Endothelial cell of umbilical vein (primary cell): ENCODE measurements at regions not wholly inside any gene's neighbourhood (a gene's known extent, or its start where the extent isn't known, plus 50 kb on each side); places are given as distances from the start of the nearest gene placed in this dataset.

Experiments
- BruUV-seq: library from RNA; stranded (reverse); fragments of 400-500 nt; replicated peaks from 2 replicates; lab custom pipeline; 2021; lab: Mats Ljungman, UMichigan
- CTCF ChIA-PET: fragments of 300-600, 350-600 bp; sonication (Branson Sonifier 250); formaldehyde crosslinking; loops from one replicate; lab custom pipeline; 2021; ENCODE audit warnings: antibody characterized with exemption, inconsistent platforms; lab: Charles Lee
- POLR2A ChIA-PET: fragments of 300-600, 350-600 bp; sonication (Branson Sonifier 250); formaldehyde crosslinking; loops from one replicate; lab custom pipeline; 2021; ENCODE audit warnings: antibody characterized with exemption, inconsistent platforms; lab: Charles Lee
- DNase-seq: peaks from one replicate; pipeline ENCODE4 v3.0.0-alpha.2; 2011; ENCODE audit warnings: low read depth, low spot score
- FAIRE-seq: peaks from 2 replicates; lab custom pipeline; 2011; peaks lifted over from hg19 to GRCh38; lab: Jason Lieb, UNC
- H2AFZ ChIP-seq: 2 replicates; pipeline ENCODE4 v1.6.0; 2012; ENCODE audit warnings: low read depth, low read length, control low read depth, inconsistent platforms
- H3K27ac ChIP-seq: 2 replicates; pipeline ENCODE4 v1.5.1; 2011; ENCODE audit warnings: low read depth, mild to moderate bottlenecking, control low read depth, low read length, moderate library complexity; ENCODE audit not compliant: insufficient read depth
- H3K27me3 ChIP-seq, 2 experiments: 2 replicates each; pipeline versions ENCODE4 v1.6.0 to v1.6.1; 2011; ENCODE audit warnings: low read length in 2 of 2, mixed read lengths in 1 of 2; ENCODE audit not compliant: control insufficient read depth in 2 of 2, insufficient read depth in 2 of 2
- H3K36me3 ChIP-seq, 2 experiments: 2 replicates in 1 of 2; 3 replicates in 1 of 2; pipeline ENCODE4 v1.5.1; 2011; ENCODE audit warnings: low read length in 2 of 2, mild to moderate bottlenecking in 1 of 2, moderate library complexity in 1 of 2; ENCODE audit not compliant: control insufficient read depth in 2 of 2, insufficient read depth in 2 of 2; ENCODE audit errors: extremely low read depth in 1 of 2
- H3K4me1 ChIP-seq: 3 replicates; pipeline ENCODE4 v1.5.1; 2011; ENCODE audit warnings: mild to moderate bottlenecking, low read length; ENCODE audit not compliant: control insufficient read depth, insufficient read depth; ENCODE audit errors: extremely low read depth
- H3K4me2 ChIP-seq: 2 replicates; pipeline ENCODE4 v1.6.1; 2011; ENCODE audit warnings: low read length, control low read depth, mixed read lengths; ENCODE audit not compliant: insufficient read depth
- H3K4me3 ChIP-seq, 3 experiments: fragments of 200-600 bp in 1 of 3; sonication (generic), shearing (Covaris generic) in 1 of 3; replicated peaks in 1 of 3; 2 replicates each; pipeline ENCODE4 v1.5.1; 2011 to 2016; ENCODE audit warnings: control low read depth in 3 of 3, low read length in 3 of 3, mild to moderate bottlenecking in 2 of 3, inconsistent platforms in 1 of 3, low read depth in 1 of 3, moderate library complexity in 1 of 3; ENCODE audit not compliant: insufficient read depth in 1 of 3
- H3K79me2 ChIP-seq: 2 replicates; pipeline ENCODE4 v1.6.0; 2012; ENCODE audit warnings: low read length, inconsistent platforms; ENCODE audit not compliant: control insufficient read depth, insufficient read depth
- H3K9ac ChIP-seq: replicated peaks from 2 replicates; pipeline ENCODE3; 2011; ENCODE audit warnings: low read length, control low read depth; ENCODE audit not compliant: insufficient read depth; ENCODE audit errors: extremely low read depth
- H3K9me1 ChIP-seq: replicated peaks from 3 replicates; pipeline ENCODE4 v1.6.0; 2011; ENCODE audit warnings: mild to moderate bottlenecking, low read length; ENCODE audit not compliant: control insufficient read depth, insufficient read depth; ENCODE audit errors: extremely low read depth
- H3K9me3 ChIP-seq: replicated peaks from 2 replicates; pipeline ENCODE4 v1.5.1; 2012; ENCODE audit warnings: low read length, inconsistent platforms; ENCODE audit not compliant: control insufficient read depth, insufficient read depth
- H4K20me1 ChIP-seq: replicated peaks from 2 replicates; pipeline ENCODE3; 2011; ENCODE audit warnings: mild to moderate bottlenecking, low read length; ENCODE audit not compliant: control insufficient read depth, insufficient read depth; ENCODE audit errors: extremely low read depth
- CTCF ChIP-seq, 2 donors: IDR thresholded peaks; 1 replicate in 1 of 2; 2 replicates in 1 of 2; pipeline ENCODE4 v1.5.1; 2011; ENCODE audit warnings: low read length in 2 of 2, mild to moderate bottlenecking in 2 of 2, moderate library complexity in 2 of 2, control low read depth in 1 of 2, inconsistent platforms in 1 of 2, low read depth in 1 of 2; ENCODE audit not compliant: insufficient read depth in 1 of 2; ENCODE audit errors: extremely low read depth in 1 of 2
- EZH2 ChIP-seq: IDR thresholded peaks from 2 replicates; pipeline ENCODE4 v1.6.1; 2012; ENCODE audit warnings: borderline replicate concordance, low read depth, mild to moderate bottlenecking, moderate library complexity, low read length, inconsistent platforms; ENCODE audit not compliant: severe bottlenecking
- FOS ChIP-seq: IDR thresholded peaks from 2 replicates; pipeline ENCODE4 v1.6.1; 2011; ENCODE audit warnings: mild to moderate bottlenecking, low read length, moderate library complexity, borderline replicate concordance; ENCODE audit not compliant: insufficient read depth
- GATA2 ChIP-seq: IDR thresholded peaks from 2 replicates; pipeline ENCODE4 v1.7.0; 2011; ENCODE audit warnings: low read depth, mild to moderate bottlenecking, moderate library complexity, mixed read lengths, low read length; ENCODE audit not compliant: insufficient read length, insufficient read depth
- JUN ChIP-seq: IDR thresholded peaks from 2 replicates; pipeline ENCODE4 v1.6.1; 2011; ENCODE audit warnings: borderline replicate concordance, low read depth; ENCODE audit not compliant: insufficient read length, insufficient read depth
- MAX ChIP-seq: IDR thresholded peaks from 2 replicates; pipeline ENCODE4 v1.6.1; 2011; ENCODE audit not compliant: insufficient read depth, insufficient read length
- MYC ChIP-seq: IDR thresholded peaks from one replicate; pipeline ENCODE4 v1.6.1; 2011; ENCODE audit warnings: mild to moderate bottlenecking, low read depth, low read length
- POLR2A ChIP-seq: IDR thresholded peaks from 2 replicates; pipeline ENCODE4 v1.6.1; 2012; ENCODE audit warnings: low read depth, mild to moderate bottlenecking, control low read depth, low read length
- POLR2AphosphoS5 ChIP-seq: IDR thresholded peaks from 2 replicates; pipeline ENCODE4 v1.6.1; 2012; ENCODE audit warnings: low read depth, mild to moderate bottlenecking, control low read depth, low read length, moderate library complexity; ENCODE audit not compliant: insufficient read depth
- dilution Hi-C: fragments of 300-500 bp; cut with MboI; formaldehyde crosslinking; loops from one replicate; pipeline ENCODE4 v1.15.0; 2019; ENCODE audit warnings: low sequenced_read_pairs; ENCODE audit not compliant: extremely low pct_ligation_motif_present
- intact Hi-C: fragments of 100-400 bp; cut with micrococcal nuclease; formaldehyde crosslinking; loops from one replicate; pipeline ENCODE4 v1.10.0; 2022

- Histone ChIP-seq H4K20me1 (no peaks in the 10 kb centered on the region), H3K9me3 (no peaks in the 10 kb centered on the region), H3K27ac (no peak overlapping the region), H3K4me3 (no peak overlapping the region), H3K9ac (no peak overlapping the region), H3K4me2 (no peak overlapping the region), H3K27me3 (no peaks in the 10 kb centered on the region), H3K4me1 (no peaks in the 10 kb centered on the region), H2AFZ (no peak overlapping the region), H3K36me3 (no peaks in the 10 kb centered on the region), H3K9me1 (no peaks in the 10 kb centered on the region), H3K79me2 (no peaks in the 10 kb centered on the region)
- FAIRE-seq: no peak
- TF ChIP-seq MYC (no peak), POLR2A (no peak), EZH2 (no peak), FOS (no peak), POLR2AphosphoS5 (no peak), MAX (no peak), JUN (no peak), GATA2 (no peak), CTCF (IDR thresholded peaks at IDR 0.05; ENCODE audit: extremely low read depth in 1 of 2, insufficient read depth in 1 of 2, low read depth in 1 of 2, low read length in 2 of 2) (no peak)
- DNase-seq: no peak
- intact Hi-C loops (no loop called here), dilution Hi-C loops (no loop called here)
- BruUV-seq: no TSS peak
- POLR2A ChIA-PET: no interaction called here
- CTCF ChIA-PET: interaction anchor here (0.5 to 2.5 kb wide), 2 partner anchors 14 to 25 kb away, joined by 3 to 6 read pairs; no protein-coding TSS in a partner anchor
Measured at GRCh38 chr9:135388530-135388929, 91.1 kb upstream of the PPP1R26 start.
